MM.1S (cell line): ENCODE measurements at regions not wholly inside any gene's neighbourhood (a gene's known extent, or its start where the extent isn't known, plus 50 kb on each side); places are given as distances from the start of the nearest gene placed in this dataset.
"Not testable (repeated sequence)": the region's sequence is repeated elsewhere in the genome, so short reads cannot be mapped to it uniquely, and the experiment has no call there.

Experiments used
- EZH2 ChIP-seq: fragments of 300-600 bp; sonication (generic); optimal IDR thresholded peaks from 2 replicates; pipeline ENCODE3; 2017; ENCODE audit warnings: low read depth, mild to moderate bottlenecking, antibody characterized with exemption, low read length, mixed read lengths
- EZH2phosphoT487 ChIP-seq: fragments of 300-600 bp; sonication (generic); IDR thresholded peaks from 2 replicates; pipeline ENCODE4 v1.6.1; 2018; ENCODE audit warnings: antibody characterized with exemption, low read length
- TF ChIP-seq, protein P1 (sequence below): fragments of 300-600 bp; sonication (generic); IDR thresholded peaks from 2 replicates; pipeline ENCODE4 v1.5.1; 2016; ENCODE audit warnings: antibody characterized with exemption, low read length, mixed read lengths

DNA sequence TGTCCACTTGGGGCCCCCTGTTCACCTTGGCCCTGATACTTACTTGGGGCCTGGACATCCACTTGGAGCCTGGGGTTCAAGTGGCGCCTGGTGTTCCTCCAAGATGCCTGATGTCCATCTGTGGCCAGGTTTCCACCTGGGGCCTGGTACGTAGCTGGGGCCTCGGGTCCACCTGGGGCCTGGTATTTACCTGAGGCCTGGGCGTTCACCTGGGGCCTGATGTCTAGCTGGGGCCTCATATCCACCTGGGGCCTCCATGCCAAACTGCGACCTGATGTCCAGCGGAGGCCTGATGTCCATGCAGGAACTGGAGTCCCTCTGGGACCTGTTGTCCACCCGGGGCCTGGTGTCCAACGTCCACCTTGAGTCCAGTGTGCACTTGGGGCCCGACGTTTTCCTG is 76.3 kb upstream of the THOC3 start:
- TF ChIP-seq, protein P1, sequence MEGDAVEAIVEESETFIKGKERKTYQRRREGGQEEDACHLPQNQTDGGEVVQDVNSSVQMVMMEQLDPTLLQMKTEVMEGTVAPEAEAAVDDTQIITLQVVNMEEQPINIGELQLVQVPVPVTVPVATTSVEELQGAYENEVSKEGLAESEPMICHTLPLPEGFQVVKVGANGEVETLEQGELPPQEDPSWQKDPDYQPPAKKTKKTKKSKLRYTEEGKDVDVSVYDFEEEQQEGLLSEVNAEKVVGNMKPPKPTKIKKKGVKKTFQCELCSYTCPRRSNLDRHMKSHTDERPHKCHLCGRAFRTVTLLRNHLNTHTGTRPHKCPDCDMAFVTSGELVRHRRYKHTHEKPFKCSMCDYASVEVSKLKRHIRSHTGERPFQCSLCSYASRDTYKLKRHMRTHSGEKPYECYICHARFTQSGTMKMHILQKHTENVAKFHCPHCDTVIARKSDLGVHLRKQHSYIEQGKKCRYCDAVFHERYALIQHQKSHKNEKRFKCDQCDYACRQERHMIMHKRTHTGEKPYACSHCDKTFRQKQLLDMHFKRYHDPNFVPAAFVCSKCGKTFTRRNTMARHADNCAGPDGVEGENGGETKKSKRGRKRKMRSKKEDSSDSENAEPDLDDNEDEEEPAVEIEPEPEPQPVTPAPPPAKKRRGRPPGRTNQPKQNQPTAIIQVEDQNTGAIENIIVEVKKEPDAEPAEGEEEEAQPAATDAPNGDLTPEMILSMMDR = not testable (repeated sequence)
- not testable (repeated sequence) for TF ChIP-seq EZH2, EZH2phosphoT487
